GM18526 (cell line): ENCODE measurements at regions not wholly inside any gene's neighbourhood (a gene's known extent, or its start where the extent isn't known, plus 50 kb on each side); places are given as distances from the start of the nearest gene placed in this dataset.

Source experiments
- POLR2A ChIP-seq: IDR thresholded peaks from 3 replicates; pipeline ENCODE4 v1.6.1; 2011; ENCODE audit not compliant: insufficient read length; ENCODE audit errors: extremely low read depth

- no peak for TF ChIP-seq POLR2A
Measured at GRCh38 chr9:129236441-129237145, 58.5 kb upstream of the IER5L start.

DNA sequence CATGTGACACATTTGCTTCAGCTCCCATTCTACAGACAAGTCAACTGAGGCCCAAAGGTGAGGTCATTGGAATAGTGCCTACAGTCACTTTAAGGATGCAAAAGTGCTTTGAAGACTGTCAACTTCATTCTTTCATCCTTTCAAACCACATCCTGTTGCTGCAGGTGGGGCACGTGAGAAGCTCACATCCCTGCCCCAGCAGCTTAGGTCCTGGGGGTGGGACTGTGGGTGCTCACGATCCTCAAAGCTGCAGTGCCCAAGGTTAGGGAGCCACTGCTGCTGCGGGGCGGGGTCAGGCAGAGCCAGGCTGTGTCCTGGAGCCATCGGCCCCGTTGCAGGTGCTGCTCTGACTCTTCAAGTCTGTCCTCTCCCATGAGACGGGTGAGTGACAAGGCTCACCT lies 57.9 kb upstream of the IER5L start:
- no peak for TF ChIP-seq POLR2A

DNA sequence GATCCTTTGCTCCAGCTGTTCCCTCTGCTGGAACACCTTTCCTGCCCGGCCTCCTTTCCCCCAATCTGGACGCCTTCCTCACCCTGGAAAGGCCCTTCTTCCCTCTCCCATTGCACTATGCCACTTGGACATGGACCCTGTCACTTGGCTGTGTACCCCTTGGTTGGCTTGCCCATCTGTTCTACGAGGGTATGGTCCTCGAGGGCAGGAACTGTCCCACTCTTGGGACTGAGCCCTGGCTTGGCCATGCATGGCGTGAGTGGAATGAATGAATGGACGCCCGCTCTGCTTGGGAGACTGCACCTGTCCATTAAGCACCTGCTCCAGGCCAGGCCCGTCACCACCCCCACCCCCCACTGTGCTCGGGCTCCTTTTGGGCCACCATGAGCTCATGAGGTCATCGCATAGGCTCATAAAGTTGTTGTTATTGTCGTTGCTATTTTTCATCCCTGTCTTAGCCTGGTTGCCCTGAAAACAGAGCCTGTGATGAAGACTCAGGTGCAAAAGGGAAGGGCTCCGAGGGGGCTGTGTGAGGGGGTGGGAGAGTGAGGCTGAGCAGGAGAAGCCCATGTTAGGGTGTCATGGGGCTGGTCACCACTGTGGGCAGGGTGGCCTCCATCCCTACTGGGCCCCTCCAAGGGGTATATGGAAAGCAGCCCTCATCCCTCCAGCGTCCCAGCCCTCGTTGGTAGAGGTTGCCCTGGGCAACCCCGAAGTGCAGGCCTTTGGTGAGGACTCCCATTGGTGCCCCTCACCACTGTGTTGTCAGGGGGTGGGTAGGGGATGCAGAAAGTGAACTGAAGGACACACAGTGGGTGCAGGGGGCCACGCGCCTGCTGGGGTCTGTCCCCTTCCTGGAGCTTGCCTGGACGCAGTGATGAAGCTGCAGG lies 57.2 kb upstream of the IER5L start:
- TF ChIP-seq POLR2A, result no peak

DNA sequence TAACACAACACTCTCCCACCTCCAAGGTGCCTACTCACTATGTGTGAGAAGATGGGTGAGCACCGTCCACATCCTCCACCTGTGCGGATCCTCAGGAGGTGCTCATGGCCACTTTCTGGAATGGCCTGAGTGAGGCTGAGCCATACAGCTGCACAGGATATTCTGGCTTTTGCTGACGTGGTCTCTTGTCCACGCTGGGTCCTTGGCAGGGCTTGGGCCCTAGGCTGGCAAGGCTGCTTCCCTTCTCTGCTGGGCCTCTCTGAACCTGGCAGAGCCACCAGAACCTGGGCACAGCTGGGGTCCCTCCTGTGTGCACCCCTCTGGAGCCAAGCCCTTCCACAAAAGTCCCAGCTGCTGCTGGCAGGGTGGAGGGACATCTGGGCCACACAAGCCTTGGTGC lies 56.4 kb upstream of the IER5L start:
- no peak for TF ChIP-seq POLR2A

DNA sequence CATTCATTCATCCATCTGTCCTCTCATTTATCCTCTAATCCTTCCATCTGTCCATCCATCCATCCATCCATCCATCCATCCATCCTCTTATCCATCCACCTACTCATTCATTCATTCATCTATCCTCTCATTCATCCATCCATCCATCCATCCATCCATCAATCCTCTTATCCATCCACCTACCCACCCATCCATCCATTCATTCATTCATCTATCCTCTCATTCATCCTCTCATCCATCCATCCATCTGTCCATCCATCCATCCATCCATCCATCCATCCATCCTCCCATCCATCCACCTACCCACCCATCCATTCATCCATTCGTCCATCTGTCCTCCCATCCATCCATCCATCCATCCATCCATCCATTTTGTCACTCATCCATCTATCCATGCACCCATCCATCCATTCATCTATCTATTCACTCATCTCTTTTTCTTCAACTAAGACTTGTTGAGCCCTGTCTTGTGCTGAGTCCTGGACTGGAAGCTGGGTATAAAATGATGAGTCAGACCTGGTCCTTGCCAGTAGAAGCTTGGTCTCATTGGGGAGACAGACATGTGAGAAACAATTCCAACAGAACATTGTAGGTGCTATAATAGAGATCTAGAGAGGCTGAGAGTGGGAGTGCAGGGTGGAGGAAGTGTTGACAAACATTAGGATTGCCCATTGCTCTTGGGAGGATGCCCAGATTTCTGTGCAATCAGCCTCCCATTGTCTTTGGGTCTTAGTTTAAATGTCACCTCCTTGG lies 55.0 kb upstream of the IER5L start:
- no peak for TF ChIP-seq POLR2A

DNA sequence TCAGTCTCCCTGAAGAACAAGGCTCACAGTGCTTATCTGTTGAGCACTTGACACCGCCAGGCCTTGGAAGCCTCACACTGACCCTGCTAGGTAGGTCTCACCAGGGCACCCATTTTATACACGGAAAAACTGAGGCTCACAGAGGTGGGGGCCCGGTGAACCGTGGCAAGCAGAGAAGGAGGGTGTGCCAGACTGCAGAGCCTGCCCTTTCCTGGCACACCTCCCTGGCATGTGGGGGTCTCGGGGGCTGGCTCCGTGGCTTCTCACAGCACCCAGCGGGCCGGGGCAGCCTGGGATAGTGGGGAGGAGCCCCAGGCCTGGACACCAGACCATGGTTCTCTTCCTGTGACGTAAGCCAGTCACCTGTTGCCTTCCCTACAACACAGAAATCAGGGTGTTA lies 53.7 kb upstream of the IER5L start:
- no peak for TF ChIP-seq POLR2A

DNA sequence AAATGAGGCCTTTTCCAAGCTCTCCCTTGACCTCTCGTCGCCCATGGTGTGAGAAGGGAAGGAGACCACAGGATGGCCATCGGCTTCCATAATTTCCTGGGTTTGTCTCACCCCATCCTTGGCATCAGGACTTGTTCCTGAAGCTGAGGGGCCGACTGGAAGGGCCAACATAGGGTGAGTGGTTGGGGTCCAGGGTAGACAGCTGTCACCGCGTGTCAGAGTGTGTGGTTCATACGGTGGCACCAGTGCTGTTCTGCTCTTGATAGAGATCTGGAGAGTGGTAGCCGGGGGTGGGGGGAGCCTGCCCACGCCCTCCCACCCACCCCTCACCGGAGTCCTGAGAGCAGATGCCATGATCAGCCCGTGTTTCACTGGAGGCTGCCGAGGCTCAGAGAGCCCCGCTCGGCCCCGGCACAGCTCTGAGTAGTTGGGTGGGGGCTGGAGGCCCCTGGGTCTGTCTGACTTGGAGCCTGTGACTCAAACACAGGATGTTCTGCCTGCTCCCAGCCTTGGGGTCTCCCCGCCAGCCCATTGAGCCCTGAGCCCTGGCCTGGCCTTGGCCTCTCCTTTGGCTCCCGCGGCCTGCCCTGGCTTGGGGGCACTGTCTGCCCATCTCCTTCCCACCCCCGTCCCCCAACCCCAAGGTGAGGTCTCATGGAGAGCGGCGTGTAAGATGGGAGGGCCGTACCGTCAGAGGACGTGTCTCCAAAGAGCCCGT lies 53.1 kb upstream of the IER5L start:
- no peak for TF ChIP-seq POLR2A

DNA sequence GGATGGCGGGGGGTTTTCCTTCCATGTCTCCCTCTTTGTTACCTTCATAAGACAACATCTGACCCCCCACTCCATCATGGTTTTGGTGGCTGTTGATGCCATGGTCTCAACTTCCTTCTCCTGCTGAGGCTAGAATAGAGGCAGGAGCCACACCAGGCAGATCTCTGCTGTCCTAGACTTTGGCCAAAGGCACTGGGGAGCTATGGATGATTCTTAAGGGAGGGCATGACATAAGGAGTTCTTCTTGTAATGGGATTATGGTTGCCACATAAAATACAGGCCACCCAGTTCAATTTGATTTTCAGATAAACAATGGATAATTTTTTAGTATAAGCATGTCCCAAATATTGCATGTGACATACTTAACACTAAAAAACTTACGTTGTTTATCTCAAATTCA lies 52.2 kb upstream of the IER5L start:
- TF ChIP-seq POLR2A, result no peak
